PC-3 (cell line): ENCODE measurements at regions not wholly inside any gene's neighbourhood (a gene's known extent, or its start where the extent isn't known, plus 50 kb on each side); places are given as distances from the start of the nearest gene placed in this dataset.

Experiments
- ATAC-seq: fragments of 200-7000 bp; cut with Tn5 transposase; 2 replicates; pipeline ENCODE4 v1.9.1; 2020; ENCODE audit warnings: mild to moderate bottlenecking, moderate library complexity
- BruUV-seq: library from RNA; stranded (reverse); fragments of 400-500 nt; replicated peaks from 2 replicates; lab custom pipeline; 2021; lab: Mats Ljungman, UMichigan
- CTCF ChIA-PET: fragments of 300-600 bp; sonication (Branson Sonifier 250); formaldehyde crosslinking; loops from one replicate; lab custom pipeline; 2022; ENCODE audit warnings: antibody characterized with exemption; lab: Charles Lee
- POLR2A ChIA-PET: fragments of 300-600 bp; sonication (Branson Sonifier 250); formaldehyde crosslinking; loops from one replicate; lab custom pipeline; 2022; ENCODE audit warnings: antibody characterized with exemption; ENCODE audit not compliant: unreplicated experiment; lab: Charles Lee
- DNase-seq: peaks from one replicate; pipeline ENCODE4 v3.0.0-alpha.2; 2015
- H2AFZ ChIP-seq: fragments of 300-600 bp; sonication (generic); 2 replicates; pipeline ENCODE4 v1.6.0; 2016; ENCODE audit warnings: antibody characterized with exemption, low read length
- H3F3A ChIP-seq: fragments of 300-600 bp; sonication (generic); one replicate; pipeline ENCODE4 v1.6.0; 2017; ENCODE audit warnings: antibody characterized with exemption, low read length, control low read depth, mild to moderate bottlenecking; ENCODE audit not compliant: unreplicated experiment
- H3K27ac ChIP-seq: fragments of 300-600 bp; sonication (generic); 2 replicates; pipeline ENCODE4 v1.5.1; 2016; ENCODE audit warnings: mild to moderate bottlenecking, low read length
- H3K27me3 ChIP-seq: fragments of 300-600 bp; sonication (generic); 2 replicates; pipeline ENCODE4 v1.6.1; 2016; ENCODE audit warnings: low read length, mixed read lengths
- H3K36me3 ChIP-seq: fragments of 300-600 bp; sonication (generic); 2 replicates; pipeline ENCODE4 v1.6.1; 2016; ENCODE audit warnings: low read depth, mixed run types, low read length, mixed read lengths
- H3K4me1 ChIP-seq: fragments of 300-600 bp; sonication (generic); 2 replicates; pipeline ENCODE4 v1.5.1; 2016; ENCODE audit warnings: low read length; ENCODE audit not compliant: insufficient read depth
- H3K4me2 ChIP-seq: fragments of 300-600 bp; sonication (generic); 2 replicates; pipeline ENCODE4 v1.6.0; 2016; ENCODE audit warnings: low read length
- H3K4me3 ChIP-seq: fragments of 300-600 bp; sonication (generic); 2 replicates; pipeline ENCODE4 v1.5.1; 2016; ENCODE audit warnings: mild to moderate bottlenecking, low read length, mixed read lengths
- H3K79me2 ChIP-seq: fragments of 300-600 bp; sonication (generic); 2 replicates; pipeline ENCODE4 v1.6.1; 2017; ENCODE audit warnings: low read length, mixed read lengths
- H3K9ac ChIP-seq: fragments of 300-600 bp; sonication (generic); 2 replicates; pipeline ENCODE4 v1.6.0; 2016; ENCODE audit warnings: mild to moderate bottlenecking, low read length
- H3K9me2 ChIP-seq: fragments of 300-600 bp; sonication (generic); replicated peaks from 2 replicates; pipeline ENCODE4 v1.6.1; 2016; ENCODE audit warnings: mixed run types, low read length, mixed read lengths
- H3K9me3 ChIP-seq: fragments of 300-600 bp; sonication (generic); 2 replicates; pipeline ENCODE4 v1.6.1; 2016; ENCODE audit warnings: low read length, mixed read lengths
- H4K20me1 ChIP-seq: fragments of 300-600 bp; sonication (generic); 2 replicates; pipeline ENCODE4 v1.6.1; 2016; ENCODE audit warnings: low read length, mixed read lengths
- EZH2 ChIP-seq: fragments of 300-600 bp; sonication (generic); IDR thresholded peaks from one replicate; pipeline ENCODE4 v1.6.1; 2017; ENCODE audit warnings: antibody characterized with exemption, mild to moderate bottlenecking, low read length; ENCODE audit not compliant: unreplicated experiment
- EZH2phosphoT487 ChIP-seq: fragments of 300-600 bp; sonication (generic); IDR thresholded peaks from 2 replicates; pipeline ENCODE4 v1.6.1; 2018; ENCODE audit warnings: mild to moderate bottlenecking, antibody characterized with exemption, low read length, borderline replicate concordance
- intact Hi-C: fragments of 100-400 bp; cut with micrococcal nuclease; formaldehyde crosslinking; loops from 2 replicates; pipeline ENCODE4 v1.9.0; 2023
- TF ChIP-seq, protein P1 (sequence below): fragments of 300-600 bp; sonication (generic); conservative IDR thresholded peaks from 2 replicates; pipeline ENCODE4 v1.5.1; 2017; ENCODE audit warnings: antibody characterized with exemption, low read depth, mild to moderate bottlenecking, low read length

GRCh38 chr13:33435207-33435606 is 149.7 kb upstream of the STARD13 start:
- DNase-seq: no peak
- H3K79me2 ChIP-seq: no peaks in the 10 kb centered on the region
- H3K9me2 ChIP-seq: no peaks in the 10 kb centered on the region
- no peaks in the 10 kb centered on the region for H3F3A ChIP-seq
- ATAC-seq: no peak
- intact Hi-C loops: no loop called here
- CTCF ChIA-PET: no interaction called here
- no TSS peak for BruUV-seq
- no peaks in the 10 kb centered on the region for H3K4me1 ChIP-seq
- H3K4me2 ChIP-seq: no peak overlapping the region
- H3K9ac ChIP-seq: no peak overlapping the region
- H3K27me3 ChIP-seq: no peaks in the 10 kb centered on the region
- H3K36me3 ChIP-seq: no peaks in the 10 kb centered on the region
- H3K27ac ChIP-seq: no peak overlapping the region
- POLR2A ChIA-PET: no interaction called here
- no peak overlapping the region for H2AFZ ChIP-seq
- no peaks in the 10 kb centered on the region for H4K20me1 ChIP-seq
- TF ChIP-seq, protein P1, sequence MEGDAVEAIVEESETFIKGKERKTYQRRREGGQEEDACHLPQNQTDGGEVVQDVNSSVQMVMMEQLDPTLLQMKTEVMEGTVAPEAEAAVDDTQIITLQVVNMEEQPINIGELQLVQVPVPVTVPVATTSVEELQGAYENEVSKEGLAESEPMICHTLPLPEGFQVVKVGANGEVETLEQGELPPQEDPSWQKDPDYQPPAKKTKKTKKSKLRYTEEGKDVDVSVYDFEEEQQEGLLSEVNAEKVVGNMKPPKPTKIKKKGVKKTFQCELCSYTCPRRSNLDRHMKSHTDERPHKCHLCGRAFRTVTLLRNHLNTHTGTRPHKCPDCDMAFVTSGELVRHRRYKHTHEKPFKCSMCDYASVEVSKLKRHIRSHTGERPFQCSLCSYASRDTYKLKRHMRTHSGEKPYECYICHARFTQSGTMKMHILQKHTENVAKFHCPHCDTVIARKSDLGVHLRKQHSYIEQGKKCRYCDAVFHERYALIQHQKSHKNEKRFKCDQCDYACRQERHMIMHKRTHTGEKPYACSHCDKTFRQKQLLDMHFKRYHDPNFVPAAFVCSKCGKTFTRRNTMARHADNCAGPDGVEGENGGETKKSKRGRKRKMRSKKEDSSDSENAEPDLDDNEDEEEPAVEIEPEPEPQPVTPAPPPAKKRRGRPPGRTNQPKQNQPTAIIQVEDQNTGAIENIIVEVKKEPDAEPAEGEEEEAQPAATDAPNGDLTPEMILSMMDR: no peak
- TF ChIP-seq EZH2phosphoT487 (no peak), EZH2 (no peak)
- no peaks in the 10 kb centered on the region for H3K9me3 ChIP-seq
- H3K4me3 ChIP-seq: no peak overlapping the region

GRCh38 chr13:33438918-33439317 is 153.4 kb upstream of the STARD13 start:
- TF ChIP-seq EZH2 (no peak), EZH2phosphoT487 (no peak)
- TF ChIP-seq, protein P1: no peak
- H3K36me3 ChIP-seq: no peaks in the 10 kb centered on the region
- no peak overlapping the region for H3K9ac ChIP-seq
- H4K20me1 ChIP-seq: no peaks in the 10 kb centered on the region
- no TSS peak for BruUV-seq
- intact Hi-C loops: no loop called here
- H3F3A ChIP-seq: no peaks in the 10 kb centered on the region
- H3K4me1 ChIP-seq: 0 out of 2 replicates have a peak, but pooled peaks cover under 1% of the 10 kb centered on the region
- no peak overlapping the region for H3K27ac ChIP-seq
- no peak overlapping the region for H2AFZ ChIP-seq
- no peaks in the 10 kb centered on the region for H3K9me2 ChIP-seq
- no peak overlapping the region for H3K4me2 ChIP-seq
- no peaks in the 10 kb centered on the region for H3K27me3 ChIP-seq
- no peak for DNase-seq
- no peaks in the 10 kb centered on the region for H3K9me3 ChIP-seq
- POLR2A ChIA-PET: interaction anchor here (0.6 kb wide), 1 partner anchor 751 kb away, joined by 3 read pairs; no protein-coding TSS in a partner anchor
- H3K79me2 ChIP-seq: no peaks in the 10 kb centered on the region
- no peak overlapping the region for H3K4me3 ChIP-seq
- no peak for ATAC-seq
- CTCF ChIA-PET: no interaction called here

DNA sequence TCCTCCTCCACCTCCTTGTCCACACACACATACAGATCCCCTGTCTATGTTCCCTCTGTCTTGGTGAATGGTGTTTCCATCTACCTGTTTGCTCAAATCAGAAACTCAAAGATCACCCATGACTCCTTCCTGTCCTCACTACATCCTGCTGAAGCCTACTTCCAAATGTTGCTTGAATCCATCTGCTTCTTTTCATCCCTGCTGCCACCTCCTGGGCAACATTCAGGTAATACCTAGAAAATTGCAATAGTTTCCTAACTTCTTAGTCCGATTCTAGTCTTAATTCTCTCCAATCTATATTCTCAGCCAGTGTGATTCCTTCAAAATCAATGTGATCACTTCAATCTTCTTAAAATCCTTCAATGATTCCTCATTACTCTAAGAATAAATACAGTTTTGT is 155.5 kb upstream of the STARD13 start:
- peak overlapping the region; percentile 33; the same call in 1 of the 2 replicates for H2AFZ ChIP-seq
- BruUV-seq: no TSS peak
- no peaks in the 10 kb centered on the region for H4K20me1 ChIP-seq
- no peak overlapping the region for H3K4me3 ChIP-seq
- H3K79me2 ChIP-seq: no peaks in the 10 kb centered on the region
- ATAC-seq (peak; percentile 46; the same call in 1 of the 2 replicates), DNase-seq (peak; percentile 60)
- H3K9ac ChIP-seq: no peak overlapping the region
- H3K9me2 ChIP-seq: no peaks in the 10 kb centered on the region
- TF ChIP-seq EZH2phosphoT487: no peak
- no peak for TF ChIP-seq EZH2
- TF ChIP-seq, protein P1: peak; percentile 64
- no peaks in the 10 kb centered on the region for H3F3A ChIP-seq
- POLR2A ChIA-PET: no interaction called here
- H3K4me1 ChIP-seq: peaks cover 20% of the 10 kb centered on the region
- H3K4me2 ChIP-seq: no peak overlapping the region
- H3K36me3 ChIP-seq: no peaks in the 10 kb centered on the region
- intact Hi-C loops: loop anchor here (1.0 to 10.0 kb wide), 3 partner anchors 86 to 213 kb away; partner anchors contain the start of gene STARD13
- CTCF ChIA-PET: no interaction called here
- no peak overlapping the region for H3K27ac ChIP-seq
- no peaks in the 10 kb centered on the region for H3K27me3 ChIP-seq
- H3K9me3 ChIP-seq: no peaks in the 10 kb centered on the region
